NCI-H510A treated with DMSO at 0.1 percent for 48 hours (cell line): ENCODE measurements at regions not wholly inside any gene's neighbourhood (a gene's known extent, or its start where the extent isn't known, plus 50 kb on each side); places are given as distances from the start of the nearest gene placed in this dataset.
"Not testable (repeated sequence)": the region's sequence is repeated elsewhere in the genome, so short reads cannot be mapped to it uniquely, and the experiment has no call there.

Experiments
- DNase-seq: peaks from one replicate; lab custom pipeline; 2025; lab: John Stamatoyannopoulos, UW

- DNase-seq = no peak
Observed at GRCh38 chr6:65997539-65997938, 290.5 kb upstream of the EYS start.

DNA sequence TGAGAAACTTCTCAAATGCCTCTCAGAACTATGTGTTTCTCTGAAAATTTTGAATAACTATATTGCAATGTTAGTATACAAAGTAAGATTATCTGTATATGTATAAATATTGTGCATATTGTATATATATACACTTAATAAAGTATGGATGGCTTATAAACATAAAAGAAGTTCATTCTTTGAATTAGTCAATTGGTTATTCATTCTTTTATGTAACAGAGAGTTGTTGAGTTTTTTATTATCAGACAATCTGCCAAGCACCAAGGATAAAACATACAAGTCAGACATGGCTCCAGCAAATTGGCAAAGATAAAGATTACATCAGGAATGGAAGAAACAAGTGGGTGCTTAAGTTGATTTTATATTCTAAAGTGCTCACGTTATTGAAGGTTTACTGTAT lies 289.1 kb upstream of the EYS start:
- no peak for DNase-seq

GRCh38 chr6:65989676-65990075 lies 282.6 kb upstream of the EYS start:
- DNase-seq = no peak

GRCh38 chr6:65988006-65988405 lies 281.0 kb upstream of the EYS start:
- DNase-seq = no peak

- DNase-seq = no peak
Observed at GRCh38 chr6:65984089-65984488, 277.1 kb upstream of the EYS start.

GRCh38 chr6:65979120-65979519 lies 272.1 kb upstream of the EYS start:
- no peak for DNase-seq

DNA sequence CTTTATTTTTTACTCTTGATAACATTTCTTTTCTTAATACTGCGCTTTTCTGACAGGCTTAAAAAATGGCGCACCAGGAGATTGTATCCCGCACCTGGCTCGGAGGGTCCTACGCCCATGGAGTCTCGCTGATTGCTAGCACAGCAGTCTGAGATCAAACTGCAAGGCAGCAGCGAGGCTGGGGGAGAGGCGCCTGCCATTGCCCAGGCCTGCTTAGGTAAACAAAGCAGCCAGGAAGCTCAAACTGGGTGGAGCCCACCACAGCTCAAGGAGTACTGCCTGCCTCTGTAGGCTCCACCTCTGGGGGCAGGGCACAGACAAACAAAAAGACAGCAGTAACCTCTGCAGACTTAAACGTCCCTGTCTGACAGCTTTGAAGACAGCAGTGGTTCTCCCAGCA lies 264.2 kb upstream of the EYS start:
- DNase-seq = not testable (repeated sequence)

- no peak for DNase-seq
Observed at GRCh38 chr6:65964261-65964660, 257.2 kb upstream of the EYS start.

DNA sequence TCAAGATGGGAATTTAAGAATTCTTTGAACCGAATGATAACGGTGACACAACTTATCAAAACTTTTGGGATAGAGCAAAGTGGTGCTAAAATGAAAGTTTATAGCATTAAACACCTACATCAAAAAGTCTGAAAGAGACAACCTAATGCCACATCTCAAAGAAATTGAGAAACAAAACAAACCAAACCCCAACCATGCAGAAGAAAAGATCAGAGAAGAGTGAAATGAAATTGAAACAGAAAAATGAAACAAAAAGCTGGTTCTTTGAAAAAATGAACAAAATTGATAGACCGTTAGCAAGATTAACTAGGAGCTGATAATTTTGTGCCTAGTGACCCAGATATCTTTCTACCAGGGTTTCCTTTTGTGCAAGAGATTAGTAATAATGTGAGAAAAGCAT lies 248.0 kb upstream of the EYS start:
- no peak for DNase-seq

GRCh38 chr6:65948062-65948461 lies 241.0 kb upstream of the EYS start:
- no peak for DNase-seq

DNA sequence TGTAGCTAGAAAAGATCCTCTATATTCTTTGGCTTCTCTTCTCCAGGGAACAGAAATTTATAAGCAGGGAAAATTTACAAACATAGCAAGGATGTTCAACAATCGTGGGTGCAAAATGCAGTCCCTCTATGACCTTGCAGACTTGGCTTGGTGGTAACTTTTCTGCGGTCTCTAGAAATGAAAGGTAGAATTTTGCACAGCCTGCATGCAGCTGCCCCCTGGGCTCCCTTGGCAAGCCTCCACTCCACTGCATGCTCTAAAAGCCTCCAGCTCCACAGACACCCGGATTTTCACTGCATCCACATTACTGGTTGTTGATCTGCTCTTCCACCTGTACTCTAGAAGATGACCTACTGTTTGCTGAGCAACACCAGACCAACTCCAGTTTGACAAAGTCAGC lies 236.5 kb upstream of the EYS start:
- no peak for DNase-seq

DNA sequence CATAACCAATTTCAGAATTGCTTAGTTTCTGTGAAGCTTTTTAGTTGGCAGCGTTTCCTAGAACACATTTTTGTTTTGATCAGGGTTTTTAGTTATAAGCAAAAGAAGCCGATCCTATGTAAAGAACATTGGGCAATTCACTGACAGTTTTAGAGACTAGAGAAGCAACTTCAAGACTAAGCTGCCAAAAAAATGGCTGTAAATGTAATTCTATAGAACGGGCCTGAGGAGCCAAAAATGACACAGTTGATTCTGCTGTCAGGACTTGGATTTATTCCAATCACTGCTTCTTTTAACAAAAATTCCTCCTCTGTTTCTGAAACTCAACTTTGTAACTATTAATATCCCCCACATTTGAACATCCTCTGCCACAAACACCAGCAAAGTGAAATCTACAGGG lies 236.0 kb upstream of the EYS start:
- no peak for DNase-seq

GRCh38 chr6:65938000-65938399 lies 231.0 kb upstream of the EYS start:
- DNase-seq = no peak

DNA sequence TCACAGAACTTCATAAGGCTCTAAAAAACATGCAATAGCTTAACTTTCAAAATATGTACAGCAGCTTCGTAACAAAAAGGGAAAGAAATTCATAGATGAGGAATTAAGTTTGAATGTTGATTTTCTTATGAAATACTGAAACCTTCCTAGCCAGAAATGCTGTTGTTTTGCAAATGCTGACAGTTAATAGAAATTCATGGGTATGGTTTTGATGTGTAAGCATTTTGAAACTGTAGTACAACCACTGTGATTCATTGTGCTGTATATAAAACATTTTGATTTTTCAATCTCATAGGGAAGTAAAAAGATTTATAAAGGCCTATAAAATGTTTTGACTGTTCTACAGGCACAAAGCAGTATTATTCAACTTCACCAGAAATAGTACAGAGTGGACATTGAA lies 228.4 kb upstream of the EYS start:
- no peak for DNase-seq

GRCh38 chr6:65933390-65933789 lies 226.4 kb upstream of the EYS start:
- no peak for DNase-seq

GRCh38 chr6:65927141-65927540 lies 220.1 kb upstream of the EYS start:
- no peak for DNase-seq

DNA sequence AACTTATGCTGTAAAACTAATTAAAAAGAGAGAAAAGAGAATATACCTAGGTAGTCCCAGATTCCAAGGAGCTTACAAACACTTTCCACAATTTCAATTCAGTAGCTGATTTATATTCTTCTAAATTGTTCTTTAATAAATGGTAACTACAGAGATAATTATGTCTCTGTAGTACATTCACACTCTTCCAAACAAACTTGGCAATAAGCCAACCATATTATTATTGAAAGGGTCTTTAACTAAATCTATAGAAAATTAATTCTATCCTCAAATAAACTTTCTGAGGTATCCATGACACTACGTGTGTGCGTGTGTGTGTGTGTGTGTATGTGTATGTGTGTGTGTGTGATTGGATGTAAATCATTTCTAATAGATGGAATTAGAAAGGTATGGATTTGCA lies 217.4 kb upstream of the EYS start:
- no peak for DNase-seq

- DNase-seq = no peak
Observed at GRCh38 chr6:65922049-65922448, 215.0 kb upstream of the EYS start.

DNA sequence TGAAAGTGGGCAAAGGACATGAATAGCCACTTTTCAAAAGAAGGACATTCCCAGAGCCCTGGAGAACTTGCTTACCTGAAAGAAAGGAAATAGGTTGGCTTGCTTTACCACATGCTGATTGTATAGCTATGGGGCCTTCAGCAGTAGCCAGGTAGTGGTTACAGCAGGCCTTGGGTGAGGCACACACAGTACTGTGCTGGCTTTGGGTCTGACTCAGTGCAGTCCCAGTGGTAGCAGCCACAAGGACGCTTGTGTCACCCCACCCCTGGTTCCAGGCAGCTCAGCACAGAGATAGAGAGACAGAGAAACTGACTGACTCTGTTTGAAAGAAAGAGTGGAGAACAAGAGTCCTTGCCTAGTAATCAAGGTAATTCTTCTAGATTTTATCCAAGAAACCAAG lies 201.0 kb upstream of the EYS start:
- no peak for DNase-seq

DNA sequence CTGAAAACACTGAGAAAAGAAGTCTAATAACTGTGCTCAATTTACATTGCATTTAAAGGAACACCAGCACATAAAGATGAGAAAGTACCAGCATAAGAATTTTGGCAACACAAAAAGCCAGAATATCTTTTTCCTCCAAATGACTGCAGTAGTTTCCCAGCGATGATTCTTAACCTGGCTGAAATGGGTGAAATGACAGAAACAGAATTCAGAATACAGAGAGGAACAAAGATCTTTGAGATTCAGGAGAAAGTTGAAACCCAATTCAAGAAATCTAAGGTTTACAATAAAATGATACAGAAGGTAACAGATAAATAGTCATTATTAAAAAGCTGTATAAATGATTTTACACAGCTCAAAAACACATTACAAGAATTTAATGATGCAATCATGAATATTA lies 197.0 kb upstream of the EYS start:
- no peak for DNase-seq

DNA sequence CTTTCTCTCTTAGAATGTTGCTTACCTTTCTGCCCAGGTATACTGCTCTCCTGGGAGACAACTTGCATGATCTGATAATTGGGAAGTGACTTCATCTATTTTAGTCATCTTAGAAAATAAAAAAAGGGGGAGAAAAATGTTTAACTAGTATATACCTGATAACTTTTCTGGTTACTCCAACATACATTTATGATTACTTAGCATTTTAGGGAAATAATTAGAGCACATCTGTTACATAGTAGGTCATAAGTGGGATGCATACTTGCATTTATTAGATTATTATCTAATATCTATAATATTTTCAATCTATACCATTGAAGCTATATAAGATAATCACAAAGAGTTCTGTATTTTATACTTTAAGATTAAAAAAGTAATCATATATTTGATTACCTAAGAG lies 193.9 kb upstream of the EYS start:
- no peak for DNase-seq

GRCh38 chr6:65896140-65896539 lies 189.1 kb upstream of the EYS start:
- no peak for DNase-seq

GRCh38 chr6:65876668-65877067 lies 169.6 kb upstream of the EYS start:
- DNase-seq = no peak

- no peak for DNase-seq
Observed at GRCh38 chr6:65852369-65852852, 145.4 kb upstream of the EYS start.

GRCh38 chr6:65830151-65830550 lies 123.1 kb upstream of the EYS start:
- DNase-seq = no peak
